GM18511 (cell line): ENCODE measurements at regions not wholly inside any gene's neighbourhood (a gene's known extent, or its start where the extent isn't known, plus 50 kb on each side); places are given as distances from the start of the nearest gene placed in this dataset.
"Not testable (repeated sequence)": the region's sequence is repeated elsewhere in the genome, so short reads cannot be mapped to it uniquely, and the experiment has no call there.

Experiments used
- ATAC-seq: cut with Tn5 transposase; IDR thresholded peaks from one replicate; pipeline ENCODE4 v1.9.1; 2021; ENCODE audit warnings: mild to moderate bottlenecking, moderate library complexity; ENCODE audit not compliant: unreplicated experiment

- ATAC-seq, result no peak
Observed at GRCh38 chr6:84897988-84898594, 133.7 kb upstream of the TBX18 start.

- ATAC-seq, result no peak
Observed at GRCh38 chr6:84897011-84897410, 132.6 kb upstream of the TBX18 start.

- ATAC-seq, result no peak
Observed at GRCh38 chr6:84892671-84893070, 128.3 kb upstream of the TBX18 start.

GRCh38 chr6:84882768-84883766 is 118.7 kb upstream of the TBX18 start:
- ATAC-seq, result no peak

- not testable (repeated sequence) for ATAC-seq
Observed at GRCh38 chr6:84879385-84879784, 115.0 kb upstream of the TBX18 start.

GRCh38 chr6:84877515-84878210 is 113.3 kb upstream of the TBX18 start:
- ATAC-seq, result no peak

GRCh38 chr6:84876723-84877514 is 112.5 kb upstream of the TBX18 start:
- no peak for ATAC-seq

- no peak for ATAC-seq
Observed at GRCh38 chr6:84872996-84873723, 108.8 kb upstream of the TBX18 start.

GRCh38 chr6:84871925-84872324 is 107.5 kb upstream of the TBX18 start:
- no peak for ATAC-seq

GRCh38 chr6:84870672-84871071 is 106.3 kb upstream of the TBX18 start:
- no peak for ATAC-seq

- no peak for ATAC-seq
Observed at GRCh38 chr6:84868149-84868548, 103.8 kb upstream of the TBX18 start.

- no peak for ATAC-seq
Observed at GRCh38 chr6:84867521-84867920, 103.1 kb upstream of the TBX18 start.

- no peak for ATAC-seq
Observed at GRCh38 chr6:84866715-84867114, 102.3 kb upstream of the TBX18 start.

GRCh38 chr6:84865372-84865771 is 101.0 kb upstream of the TBX18 start:
- not testable (repeated sequence) for ATAC-seq

- no peak for ATAC-seq
Observed at GRCh38 chr6:84862843-84863242, 98.4 kb upstream of the TBX18 start.

GRCh38 chr6:84860920-84861319 is 96.5 kb upstream of the TBX18 start:
- ATAC-seq, result no peak

GRCh38 chr6:84860509-84860908 is 96.1 kb upstream of the TBX18 start:
- no peak for ATAC-seq

GRCh38 chr6:84854811-84855400 is 90.5 kb upstream of the TBX18 start:
- no peak for ATAC-seq

GRCh38 chr6:84853901-84854300 is 89.5 kb upstream of the TBX18 start:
- ATAC-seq, result no peak

- no peak for ATAC-seq
Observed at GRCh38 chr6:84848960-84849359, 84.6 kb upstream of the TBX18 start.
